H9 (cell line): ENCODE measurements at regions not wholly inside any gene's neighbourhood (a gene's known extent, or its start where the extent isn't known, plus 50 kb on each side); places are given as distances from the start of the nearest gene placed in this dataset.

ENCODE experiments used
- DNase-seq: peaks from one replicate; pipeline ENCODE4 v3.0.0-alpha.2; 2017
- H2AFZ ChIP-seq: one replicate; pipeline ENCODE4 v1.6.1; 2013; ENCODE audit warnings: mild to moderate bottlenecking, low read length, control low read depth, moderate library complexity
- H2AK5ac ChIP-seq: 2 replicates; pipeline ENCODE4 v1.6.1; 2013; ENCODE audit warnings: low read length, control low read depth, mixed read lengths; ENCODE audit not compliant: insufficient read length
- H2BK120ac ChIP-seq: one replicate; pipeline ENCODE4 v1.6.1; 2013; ENCODE audit warnings: low read depth, mild to moderate bottlenecking, low read length, control low read depth, inconsistent platforms; ENCODE audit not compliant: poor library complexity, severe bottlenecking
- H2BK12ac ChIP-seq: 2 replicates; pipeline ENCODE4 v1.6.1; 2013; ENCODE audit warnings: low read length, control low read depth, mixed read lengths, low read depth; ENCODE audit not compliant: insufficient read length
- H2BK15ac ChIP-seq: 2 replicates; pipeline ENCODE4 v1.6.1; 2013; ENCODE audit warnings: low read depth, low read length, control low read depth
- H2BK20ac ChIP-seq: one replicate; pipeline ENCODE4 v1.6.1; 2013; ENCODE audit warnings: low read depth, mild to moderate bottlenecking, low read length, control low read depth, inconsistent platforms; ENCODE audit not compliant: poor library complexity, severe bottlenecking
- H2BK5ac ChIP-seq: 2 replicates; pipeline ENCODE4 v1.6.1; 2013; ENCODE audit warnings: low read length, control low read depth, mixed read lengths; ENCODE audit not compliant: insufficient read length
- H3K14ac ChIP-seq: 2 replicates; pipeline ENCODE4 v1.6.1; 2013; ENCODE audit warnings: low read length, control low read depth; ENCODE audit not compliant: insufficient read depth
- H3K18ac ChIP-seq: 2 replicates; pipeline ENCODE4 v1.6.1; 2013; ENCODE audit warnings: low read depth, mild to moderate bottlenecking, mixed read lengths, low read length, control low read depth; ENCODE audit not compliant: insufficient read length
- H3K23ac ChIP-seq: 2 replicates; pipeline ENCODE4 v1.6.1; 2013; ENCODE audit warnings: low read length, control low read depth, mixed read lengths, low read depth; ENCODE audit not compliant: insufficient read length
- H3K23me2 ChIP-seq: 2 replicates; pipeline ENCODE4 v1.6.1; 2013; ENCODE audit warnings: low read depth, mild to moderate bottlenecking, mixed read lengths, low read length, control low read depth; ENCODE audit not compliant: insufficient read length, poor library complexity, severe bottlenecking
- H3K27ac ChIP-seq: 2 replicates; pipeline ENCODE4 v1.5.1; 2013; ENCODE audit warnings: low read length, control low read depth, mixed read lengths, low read depth; ENCODE audit not compliant: insufficient read length
- H3K27me3 ChIP-seq: 2 replicates; pipeline ENCODE4 v1.6.1; 2013; ENCODE audit warnings: low read length, control low read depth, inconsistent platforms; ENCODE audit not compliant: insufficient read depth
- H3K4ac ChIP-seq: 2 replicates; pipeline ENCODE4 v1.6.1; 2013; ENCODE audit warnings: low read depth, mild to moderate bottlenecking, control low read depth, inconsistent platforms, low read length, moderate library complexity
- H3K4me1 ChIP-seq: 2 replicates; pipeline ENCODE4 v1.6.1; 2013; ENCODE audit warnings: low read length, control low read depth, inconsistent platforms; ENCODE audit not compliant: insufficient read depth
- H3K4me2 ChIP-seq: 2 replicates; pipeline ENCODE4 v1.6.1; 2013; ENCODE audit warnings: low read length, control low read depth, mixed read lengths; ENCODE audit not compliant: insufficient read length, insufficient read depth
- H3K56ac ChIP-seq: 2 replicates; pipeline ENCODE4 v1.6.1; 2013; ENCODE audit warnings: low read depth, mild to moderate bottlenecking, mixed read lengths, low read length, control low read depth; ENCODE audit not compliant: insufficient read length
- H3K79me1 ChIP-seq: 2 replicates; pipeline ENCODE4 v1.6.1; 2013; ENCODE audit warnings: low read depth, mild to moderate bottlenecking, moderate library complexity, low read length, control low read depth, inconsistent platforms; ENCODE audit not compliant: insufficient read depth, poor library complexity, severe bottlenecking
- H3K79me2 ChIP-seq: 2 replicates; pipeline ENCODE4 v1.6.1; 2013; ENCODE audit warnings: low read length, control low read depth, inconsistent platforms; ENCODE audit not compliant: insufficient read depth
- H3K9ac ChIP-seq: 2 replicates; pipeline ENCODE4 v1.6.1; 2013; ENCODE audit warnings: low read length, control low read depth, mixed read lengths; ENCODE audit not compliant: insufficient read length; ENCODE audit errors: extremely low read depth
- H3K9me3 ChIP-seq: one replicate; pipeline ENCODE4 v1.6.1; 2013; ENCODE audit warnings: low read depth, low read length, inconsistent platforms; ENCODE audit not compliant: control insufficient read depth
- H3T11ph ChIP-seq: one replicate; pipeline ENCODE4 v1.6.1; 2013; ENCODE audit warnings: mild to moderate bottlenecking, low read length, control low read depth, inconsistent platforms
- H4K20me1 ChIP-seq: one replicate; pipeline ENCODE4 v1.6.1; 2013; ENCODE audit not compliant: control insufficient read depth, insufficient read length, insufficient read depth
- H4K5ac ChIP-seq: 2 replicates; pipeline ENCODE4 v1.6.1; 2013; ENCODE audit warnings: low read depth, mild to moderate bottlenecking, mixed read lengths, low read length, control low read depth; ENCODE audit not compliant: insufficient read length
- H4K8ac ChIP-seq: replicated peaks from 2 replicates; pipeline ENCODE4 v1.6.1; 2013; ENCODE audit warnings: low read length, control low read depth, mixed read lengths, low read depth; ENCODE audit not compliant: insufficient read length
- H4K91ac ChIP-seq: 2 replicates; pipeline ENCODE4 v1.6.1; 2013; ENCODE audit warnings: low read depth, mild to moderate bottlenecking, moderate library complexity, mixed read lengths, low read length, control low read depth; ENCODE audit not compliant: insufficient read length
- H3K27ac Mint-ChIP-seq, 3 experiments: 2 replicates in 2 of 3; 3 replicates in 1 of 3; pipeline ENCODE4 v1.8.0; 2020 to 2021; ENCODE audit warnings: mixed read lengths in 3 of 3, mild to moderate bottlenecking in 1 of 3, moderate library complexity in 1 of 3
- H3K27me3 Mint-ChIP-seq: 2 replicates; pipeline ENCODE4 v1.8.0; 2021; ENCODE audit warnings: low read depth, mild to moderate bottlenecking, moderate library complexity, mixed read lengths
- H3K36me3 Mint-ChIP-seq, 3 experiments: 2 replicates in 2 of 3; 3 replicates in 1 of 3; pipeline ENCODE4 v1.8.0; 2020 to 2021; ENCODE audit warnings: low read depth in 3 of 3, mixed read lengths in 3 of 3; ENCODE audit not compliant: insufficient read depth in 1 of 3
- H3K4me1 Mint-ChIP-seq, 2 experiments: 2 replicates each; pipeline ENCODE4 v1.8.0; 2020; ENCODE audit warnings: mixed read lengths in 2 of 2
- H3K4me3 Mint-ChIP-seq, 2 experiments: 2 replicates in 1 of 2; 3 replicates in 1 of 2; pipeline ENCODE4 v1.8.0; 2020 to 2021; ENCODE audit warnings: mild to moderate bottlenecking in 2 of 2, mixed read lengths in 2 of 2, moderate library complexity in 1 of 2
- H3K9me3 Mint-ChIP-seq, 2 experiments: 2 replicates in 1 of 2; 3 replicates in 1 of 2; pipeline ENCODE4 v1.8.0; 2020; ENCODE audit warnings: mild to moderate bottlenecking in 2 of 2, mixed read lengths in 2 of 2, moderate library complexity in 1 of 2
- CTCF ChIP-seq: fragments of 200-600 bp; sonication (generic); conservative IDR thresholded peaks from 3 replicates; pipeline ENCODE4 v1.8.0; 2021; ENCODE audit warnings: antibody characterized with exemption, mild to moderate bottlenecking
- whole genome bisulfite sequencing: extraction: QIAGEN DNeasy Blood & Tissue Kit; methylation state at CpG from one replicate; pipeline ENCODE4 v1.1.7; 2013; ENCODE audit warnings: missing lambda C conversion rate, low lambda C conversion rate, mixed read lengths; ENCODE audit not compliant: insufficient read length; ENCODE audit errors: extremely low coverage; 5-methylcytosine and 5-hydroxymethylcytosine counted together

GRCh38 chr5:165004175-165004574 is 1498.8 kb downstream of the MAT2B start:
- Histone ChIP-seq H3K79me2 (no peaks in the 10 kb centered on the region), H2BK120ac (no peak overlapping the region), H4K91ac (no peak overlapping the region), H2AK5ac (no peak overlapping the region), H2AFZ (no peak overlapping the region), H3K4ac (no peak overlapping the region), H3K56ac (no peak overlapping the region), H3K27me3 (no peaks in the 10 kb centered on the region), H3K9me3 (no peaks in the 10 kb centered on the region), H3K79me1 (no peaks in the 10 kb centered on the region), H2BK20ac (no peak overlapping the region), H2BK12ac (no peak overlapping the region), H3K9ac (no peak overlapping the region), H3K18ac (no peak overlapping the region), H4K20me1 (no peaks in the 10 kb centered on the region), H3K4me1 (no peaks in the 10 kb centered on the region), H3K23me2 (no peaks in the 10 kb centered on the region), H3K27ac (no peak overlapping the region), H3K14ac (no peak overlapping the region), H2BK5ac (no peak overlapping the region), H3K23ac (no peak overlapping the region), H4K8ac (no peak overlapping the region), H2BK15ac (no peak overlapping the region), H3T11ph (no peak overlapping the region), H3K4me2 (no peak overlapping the region), H4K5ac (no peak overlapping the region)
- Mint-ChIP-seq H3K9me3 (no peaks in the 10 kb centered on the region), H3K4me3 (no peak overlapping the region), H3K4me1 (peaks cover under 1 to 3% of the 10 kb centered on the region in 2 experiments; a peak in 2 of 4 replicates), H3K27ac (no peak overlapping the region; a peak in 1 of 7 replicates), H3K36me3 (no peaks in the 10 kb centered on the region), H3K27me3 (no peaks in the 10 kb centered on the region)
- WGBS, result no CpG with 5 or more reads among the region's 2 CpGs
- DNase-seq, result no peak
- no peak for TF ChIP-seq CTCF
